ENCODE measurements at regions not wholly inside any gene's neighbourhood (a gene's known extent, or its start where the extent isn't known, plus 50 kb on each side); places are given as distances from the start of the nearest gene placed in this dataset.

- TF ChIP-seq MAX (IDR thresholded peaks at IDR 0.05) = no peak
- TF ChIP-seq CTCF (IDR thresholded peaks at IDR 0.05; ENCODE audit: low read depth, low read length, missing input control) = no peak
- TF ChIP-seq RAD21 (IDR thresholded peaks at IDR 0.05) = no peak
- TF ChIP-seq YY1 (IDR thresholded peaks at IDR 0.05) = no peak
- TF ChIP-seq EGR1 (IDR thresholded peaks at IDR 0.05; ENCODE audit: low read depth in 2 of 2) = no peak
- no peak for TF ChIP-seq REST (IDR thresholded peaks at IDR 0.05)
- no peak for TF ChIP-seq ATF3 (IDR thresholded peaks at IDR 0.05)
- TF ChIP-seq JUND (IDR thresholded peaks at IDR 0.05) = no peak
- no peak for TF ChIP-seq ZBTB33 (IDR thresholded peaks at IDR 0.05)
- TF ChIP-seq SP1 (IDR thresholded peaks at IDR 0.05) = no peak
- no peak for TF ChIP-seq TAF1 (conservative IDR thresholded peaks at IDR 0.05)
- no peak for TF ChIP-seq FOXA1 (IDR thresholded peaks at IDR 0.05)
Observed at GRCh38 chr2:15059870-15060512, 427.5 kb downstream of the LRATD1 start.

All from liver (tissue), 3 donors.